H7 (cell line): ENCODE measurements at regions not wholly inside any gene's neighbourhood (a gene's known extent, or its start where the extent isn't known, plus 50 kb on each side); places are given as distances from the start of the nearest gene placed in this dataset.
A peak's percentile ranks its signal among the peaks of the same experiment; 100 is the strongest.
"Not testable (repeated sequence)": the region's sequence is repeated elsewhere in the genome, so short reads cannot be mapped to it uniquely, and the experiment has no call there.

Experiments
- DNase-seq: peaks from one replicate; pipeline ENCODE4 v3.0.0; 2012
- H3K27me3 ChIP-seq: 2 replicates; pipeline ENCODE4 v1.6.0; 2011; ENCODE audit warnings: mild to moderate bottlenecking, low read length; ENCODE audit not compliant: control insufficient read depth, insufficient read depth
- H3K36me3 ChIP-seq: replicated peaks from 2 replicates; pipeline ENCODE4 v1.5.1; 2011; ENCODE audit warnings: low read length; ENCODE audit not compliant: control insufficient read depth, insufficient read depth
- H3K4me3 ChIP-seq: 2 replicates; pipeline ENCODE4 v1.5.1; 2011; ENCODE audit warnings: low read depth, mild to moderate bottlenecking, control low read depth, low read length, moderate library complexity; ENCODE audit not compliant: insufficient read depth

DNA sequence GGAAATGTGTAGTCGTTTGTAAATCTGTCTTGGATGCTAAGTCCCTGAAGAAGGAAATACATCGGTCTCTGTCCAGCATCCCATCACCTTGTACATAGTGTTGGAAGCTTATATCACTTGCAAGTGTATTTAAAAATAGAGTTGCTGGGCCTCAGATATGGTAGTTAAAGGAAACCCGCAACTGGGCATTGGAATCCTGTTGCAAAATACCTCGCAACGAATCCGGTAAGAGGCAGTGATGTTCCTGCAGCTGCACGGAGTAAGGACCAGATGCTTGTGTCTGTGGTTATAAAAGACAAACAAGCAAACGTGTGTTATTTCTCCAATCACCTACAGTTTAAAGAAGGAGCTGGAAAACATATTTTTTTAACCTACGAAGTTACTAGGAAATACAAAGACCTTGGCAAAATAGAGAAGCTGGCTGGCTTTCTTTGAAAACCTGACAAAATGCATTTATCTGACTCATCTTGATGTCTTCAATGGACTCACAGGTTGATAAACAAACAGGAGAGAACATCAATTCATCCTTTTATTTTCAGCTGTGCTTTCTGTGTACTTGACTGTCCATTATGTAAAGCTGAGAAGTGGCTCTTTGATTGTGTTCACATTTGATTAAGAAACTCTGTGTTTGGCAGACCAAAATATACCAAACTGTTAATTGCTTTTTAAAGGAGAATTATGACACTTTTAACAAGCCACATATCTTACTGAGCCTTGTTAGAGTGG is 326.4 kb downstream of the SFMBT2 start:
- H3K27me3 ChIP-seq: no peaks in the 10 kb centered on the region
- H3K36me3 ChIP-seq: no peaks in the 10 kb centered on the region
- no peak for DNase-seq
- H3K4me3 ChIP-seq: no peak overlapping the region

DNA sequence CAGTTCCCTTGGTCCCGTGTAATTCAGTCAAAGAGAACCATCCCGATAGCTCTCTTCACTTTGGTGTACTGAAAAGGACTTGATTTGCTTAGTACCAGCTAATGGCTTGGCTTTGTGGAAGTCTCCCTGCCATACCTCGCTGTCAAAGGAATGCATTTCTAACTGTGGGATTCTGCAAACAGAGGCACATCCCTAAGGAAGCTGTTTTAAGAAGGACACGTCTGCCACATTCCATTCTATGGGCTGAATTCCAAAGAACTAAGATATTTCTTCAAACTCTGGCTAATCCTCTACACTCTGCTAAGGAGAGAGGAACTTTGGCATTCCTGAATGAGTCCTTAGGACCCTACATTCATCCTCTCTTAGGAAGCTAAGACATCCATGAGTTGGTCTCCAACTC is 327.9 kb downstream of the SFMBT2 start:
- DNase-seq: peak; percentile 29
- no peaks in the 10 kb centered on the region for H3K36me3 ChIP-seq
- H3K27me3 ChIP-seq: no peaks in the 10 kb centered on the region
- H3K4me3 ChIP-seq: no peak overlapping the region

DNA sequence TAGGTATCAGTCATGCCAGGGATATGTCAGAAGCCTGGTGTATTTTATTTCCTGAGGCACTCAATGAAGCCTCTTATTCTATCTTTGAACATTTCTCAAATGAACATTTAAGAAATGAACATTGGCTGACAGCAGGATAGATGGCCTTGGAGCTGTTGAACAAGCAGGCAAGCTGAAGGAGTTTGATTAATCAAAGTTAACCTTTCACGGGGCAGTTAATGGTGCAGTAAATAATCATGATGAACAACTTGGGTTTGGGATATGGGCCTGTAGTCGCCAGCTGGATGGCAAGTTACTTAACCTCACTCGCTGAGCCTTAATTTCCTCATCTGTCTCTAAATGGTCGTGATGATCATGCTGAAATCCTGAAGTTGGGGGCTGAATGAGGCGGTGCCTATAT is 333.0 kb downstream of the SFMBT2 start:
- no peak overlapping the region for H3K4me3 ChIP-seq
- H3K36me3 ChIP-seq: no peaks in the 10 kb centered on the region
- DNase-seq: no peak
- no peaks in the 10 kb centered on the region for H3K27me3 ChIP-seq

DNA sequence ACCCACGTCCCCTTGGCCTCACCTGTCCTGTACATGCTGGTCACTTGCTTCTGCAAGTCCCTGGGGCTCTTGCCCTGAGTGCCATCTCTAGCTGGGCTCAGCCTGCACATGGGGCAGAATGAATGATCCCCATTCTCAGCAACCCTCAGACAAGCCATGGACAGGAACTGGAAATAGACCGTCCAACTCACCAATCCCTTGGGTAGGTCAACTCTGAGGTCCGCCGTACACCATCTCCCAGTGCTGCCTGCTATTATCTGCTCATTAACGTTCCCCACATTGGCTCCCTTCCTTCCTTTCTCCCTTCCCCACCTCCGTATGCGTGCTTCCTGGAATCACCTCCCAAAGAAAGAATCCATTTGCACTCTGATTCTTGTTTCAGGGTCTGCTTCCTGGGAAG is 335.0 kb downstream of the SFMBT2 start:
- no peak for DNase-seq
- H3K4me3 ChIP-seq: no peak overlapping the region
- no peaks in the 10 kb centered on the region for H3K36me3 ChIP-seq
- no peaks in the 10 kb centered on the region for H3K27me3 ChIP-seq

DNA sequence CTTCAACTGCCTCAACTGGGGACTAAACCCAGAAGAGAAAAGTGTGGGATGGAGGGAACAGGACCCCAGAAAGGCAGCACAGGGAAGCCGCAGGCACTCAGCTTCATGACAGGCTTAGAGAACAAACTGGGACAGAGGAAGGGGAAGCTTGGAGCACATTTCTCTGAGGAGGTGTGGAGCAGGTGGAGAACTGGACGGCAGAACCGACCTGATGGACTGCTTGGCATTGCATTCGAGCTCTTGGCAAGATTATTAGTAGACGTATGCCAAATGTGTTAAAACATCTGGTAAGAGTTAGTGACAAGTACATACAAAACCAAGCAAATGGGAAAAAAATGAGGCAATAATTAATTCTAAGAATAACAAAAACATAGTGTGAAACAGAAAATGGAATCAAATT is 335.7 kb downstream of the SFMBT2 start:
- DNase-seq: no peak
- no peak overlapping the region for H3K4me3 ChIP-seq
- H3K27me3 ChIP-seq: no peaks in the 10 kb centered on the region
- H3K36me3 ChIP-seq: no peaks in the 10 kb centered on the region

DNA sequence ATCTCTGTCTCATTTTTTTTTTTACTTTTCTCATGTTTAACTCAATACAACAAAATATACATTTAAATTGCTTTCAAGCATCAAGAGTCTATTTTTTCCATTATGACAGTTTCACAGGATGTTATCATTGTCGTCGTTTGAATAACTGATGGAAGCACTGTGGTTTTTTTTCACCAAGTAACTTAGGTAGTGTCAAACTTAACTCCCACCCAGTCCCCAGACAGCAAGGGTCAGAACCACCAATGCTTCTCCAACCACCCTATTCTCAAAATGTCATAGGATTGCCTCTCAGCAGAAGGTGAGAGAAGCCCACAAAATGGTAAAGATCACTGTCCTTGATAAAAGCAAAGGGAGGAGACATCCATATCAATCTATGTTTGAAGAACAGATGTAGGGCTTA is 339.4 kb downstream of the SFMBT2 start:
- DNase-seq: no peak
- Histone ChIP-seq H3K36me3 (no peaks in the 10 kb centered on the region), H3K4me3 (no peak overlapping the region), H3K27me3 (no peaks in the 10 kb centered on the region)

DNA sequence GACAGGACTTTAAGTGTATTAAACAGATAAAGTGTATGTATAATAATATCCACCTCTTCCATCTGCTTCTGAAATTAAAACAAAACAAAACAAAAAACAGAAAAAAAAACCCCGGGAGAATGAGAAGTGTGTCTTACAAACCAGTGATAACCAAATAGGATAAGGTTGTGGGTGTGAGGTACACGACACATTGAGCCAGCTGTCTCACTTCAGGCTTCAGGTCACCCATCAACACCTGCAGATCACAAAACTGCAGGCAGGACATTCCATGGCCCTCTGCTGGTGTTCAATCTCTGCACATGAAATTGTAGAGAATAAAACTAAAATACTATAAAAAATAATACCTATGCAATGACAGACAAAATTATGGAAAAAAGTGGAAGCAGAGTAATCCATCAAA is 339.9 kb downstream of the SFMBT2 start:
- H3K4me3 ChIP-seq: no peak overlapping the region
- H3K36me3 ChIP-seq: no peaks in the 10 kb centered on the region
- DNase-seq: no peak
- H3K27me3 ChIP-seq: no peaks in the 10 kb centered on the region

DNA sequence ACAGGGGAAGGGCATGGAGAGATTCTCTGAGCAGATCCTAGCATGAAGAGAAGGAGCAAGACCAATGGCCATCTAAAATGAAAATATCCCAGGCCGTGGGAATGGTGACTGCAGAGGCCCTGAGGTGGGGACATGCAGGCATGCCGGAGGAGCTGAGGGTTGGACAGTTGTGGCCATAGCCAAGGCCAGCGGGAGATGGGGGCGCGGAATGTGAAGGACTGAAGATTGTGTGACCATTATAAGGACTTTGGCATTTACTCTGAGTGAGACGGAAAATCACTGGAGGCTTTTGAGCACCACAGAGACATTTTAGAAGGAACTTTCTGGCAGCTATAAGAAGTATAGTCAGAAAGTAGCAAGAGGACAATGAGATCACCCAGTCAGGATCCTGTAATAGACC is 341.1 kb downstream of the SFMBT2 start:
- H3K36me3 ChIP-seq: no peaks in the 10 kb centered on the region
- no peak for DNase-seq
- H3K27me3 ChIP-seq: no peaks in the 10 kb centered on the region
- no peak overlapping the region for H3K4me3 ChIP-seq

DNA sequence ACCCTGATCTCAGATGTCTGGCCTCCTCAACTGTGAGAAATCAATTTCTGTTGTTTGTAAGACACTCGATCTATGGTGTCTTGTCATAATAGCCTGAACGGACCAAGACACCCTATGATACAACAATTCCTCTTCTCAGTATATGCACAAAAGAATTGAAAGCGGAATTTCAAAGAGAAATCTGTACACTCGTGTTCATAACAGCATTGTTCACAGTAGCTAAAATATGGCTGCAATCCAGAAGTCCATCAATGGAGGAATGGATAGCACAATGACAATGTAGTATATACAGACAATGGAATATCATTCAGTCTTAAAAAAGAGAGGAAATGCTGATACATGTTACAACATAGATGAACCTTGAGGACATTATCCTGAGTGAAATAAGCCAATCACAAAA is 354.6 kb downstream of the SFMBT2 start:
- H3K4me3 ChIP-seq: no peak overlapping the region
- no peak for DNase-seq
- no peaks in the 10 kb centered on the region for H3K27me3 ChIP-seq
- no peaks in the 10 kb centered on the region for H3K36me3 ChIP-seq

DNA sequence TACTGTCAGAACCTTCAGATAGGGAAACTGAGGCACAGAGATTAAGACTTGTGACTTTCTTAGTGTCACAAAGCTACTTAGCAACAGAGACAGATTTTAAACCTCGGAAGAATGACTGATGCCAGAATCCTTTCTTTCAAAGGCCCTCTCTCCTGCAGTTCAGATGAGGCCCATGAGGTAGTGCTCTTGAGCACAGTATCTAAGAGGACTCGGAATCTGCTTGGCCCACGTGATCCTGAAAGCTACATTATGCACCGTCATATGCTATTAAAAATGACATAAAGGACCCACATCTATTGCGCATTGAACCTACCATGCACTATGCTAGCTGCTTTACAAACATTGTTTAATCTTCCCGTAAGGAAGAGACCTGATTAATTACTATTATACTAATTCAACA is 355.9 kb downstream of the SFMBT2 start:
- DNase-seq: peak; percentile 60
- H3K36me3 ChIP-seq: no peaks in the 10 kb centered on the region
- no peak overlapping the region for H3K4me3 ChIP-seq
- H3K27me3 ChIP-seq: no peaks in the 10 kb centered on the region

DNA sequence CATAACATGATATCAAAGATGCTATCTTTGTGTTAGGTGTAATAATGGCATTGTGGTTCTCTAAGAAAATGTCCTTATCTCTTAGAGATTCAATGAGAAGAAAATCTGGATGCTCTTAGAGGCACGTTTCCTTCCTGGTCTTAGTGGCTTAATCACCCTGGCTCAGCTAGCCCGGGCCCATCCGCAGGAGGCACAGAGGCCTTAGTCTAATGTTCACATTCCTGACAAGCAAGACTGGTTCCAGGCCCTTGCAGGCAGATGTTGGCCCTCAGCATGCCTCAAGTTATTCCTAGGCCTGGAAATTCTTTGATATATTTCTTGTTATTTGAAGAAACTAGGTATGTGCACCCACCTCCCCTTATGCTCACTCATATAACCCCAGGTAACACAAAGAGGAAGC is 357.6 kb downstream of the SFMBT2 start:
- Histone ChIP-seq H3K4me3 (no peak overlapping the region), H3K36me3 (no peaks in the 10 kb centered on the region), H3K27me3 (no peaks in the 10 kb centered on the region)
- no peak for DNase-seq

DNA sequence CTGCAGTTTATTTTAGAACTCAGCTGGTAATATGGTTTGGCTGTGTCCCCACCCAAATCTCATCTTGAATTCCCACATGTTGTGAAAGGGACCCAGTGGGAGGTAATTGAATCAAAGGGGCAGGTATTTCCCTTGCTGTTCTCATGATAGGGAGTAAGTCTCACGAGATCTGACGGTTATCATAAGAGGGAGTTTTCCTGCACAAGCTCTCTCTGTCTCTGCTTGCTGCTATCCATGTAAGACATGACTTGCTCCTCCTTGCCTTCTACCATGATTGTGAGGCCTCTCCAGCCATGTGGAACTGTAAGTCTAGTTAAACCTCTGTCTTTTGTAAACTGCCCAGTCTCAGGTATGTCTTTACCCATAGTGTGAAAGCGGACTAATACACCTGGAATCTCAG is 360.8 kb downstream of the SFMBT2 start:
- H3K27me3 ChIP-seq, H3K36me3 ChIP-seq, DNase-seq, H3K4me3 ChIP-seq: not testable (repeated sequence)

DNA sequence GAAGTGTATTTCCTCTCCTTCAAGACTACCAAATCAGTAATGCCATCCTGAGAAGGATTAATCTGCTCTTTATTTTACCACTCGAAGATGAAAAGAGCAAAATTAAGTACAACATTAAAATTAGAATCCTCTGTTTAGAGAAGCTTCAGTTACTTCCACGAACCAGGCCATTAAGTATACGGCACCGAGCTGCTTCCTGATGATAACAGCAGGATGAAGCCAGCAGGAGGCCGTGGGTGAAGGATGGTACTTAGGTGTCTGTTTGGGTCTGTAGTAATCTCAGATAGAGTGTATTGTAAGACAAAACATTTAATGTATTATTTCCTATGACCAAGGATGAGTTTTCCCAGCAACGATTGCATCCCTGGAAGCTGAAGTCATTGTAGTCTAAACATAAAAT is 362.8 kb downstream of the SFMBT2 start:
- no peak for DNase-seq
- H3K4me3 ChIP-seq: no peak overlapping the region
- H3K36me3 ChIP-seq: no peaks in the 10 kb centered on the region
- no peaks in the 10 kb centered on the region for H3K27me3 ChIP-seq

DNA sequence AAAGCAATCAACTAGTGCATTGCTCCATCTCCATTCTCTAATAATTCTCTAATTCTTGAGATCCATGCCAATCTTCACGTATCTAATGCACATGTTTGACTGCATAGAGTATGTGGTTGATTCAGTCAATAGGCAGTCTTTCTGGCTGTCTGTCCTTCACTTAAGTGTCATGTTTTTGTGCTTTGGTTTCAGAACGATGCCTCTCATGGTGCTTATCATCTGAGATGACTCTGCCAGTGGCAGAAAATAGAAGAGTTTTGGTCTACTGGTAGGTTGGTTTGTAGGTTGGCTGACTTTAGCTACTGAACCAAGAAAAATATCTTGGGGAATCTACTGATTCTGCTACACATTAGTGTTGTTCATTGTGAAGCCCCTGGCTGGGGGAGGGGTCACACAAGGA is 364.2 kb downstream of the SFMBT2 start:
- Histone ChIP-seq H3K27me3 (no peaks in the 10 kb centered on the region), H3K36me3 (no peaks in the 10 kb centered on the region), H3K4me3 (no peak overlapping the region)
- no peak for DNase-seq

DNA sequence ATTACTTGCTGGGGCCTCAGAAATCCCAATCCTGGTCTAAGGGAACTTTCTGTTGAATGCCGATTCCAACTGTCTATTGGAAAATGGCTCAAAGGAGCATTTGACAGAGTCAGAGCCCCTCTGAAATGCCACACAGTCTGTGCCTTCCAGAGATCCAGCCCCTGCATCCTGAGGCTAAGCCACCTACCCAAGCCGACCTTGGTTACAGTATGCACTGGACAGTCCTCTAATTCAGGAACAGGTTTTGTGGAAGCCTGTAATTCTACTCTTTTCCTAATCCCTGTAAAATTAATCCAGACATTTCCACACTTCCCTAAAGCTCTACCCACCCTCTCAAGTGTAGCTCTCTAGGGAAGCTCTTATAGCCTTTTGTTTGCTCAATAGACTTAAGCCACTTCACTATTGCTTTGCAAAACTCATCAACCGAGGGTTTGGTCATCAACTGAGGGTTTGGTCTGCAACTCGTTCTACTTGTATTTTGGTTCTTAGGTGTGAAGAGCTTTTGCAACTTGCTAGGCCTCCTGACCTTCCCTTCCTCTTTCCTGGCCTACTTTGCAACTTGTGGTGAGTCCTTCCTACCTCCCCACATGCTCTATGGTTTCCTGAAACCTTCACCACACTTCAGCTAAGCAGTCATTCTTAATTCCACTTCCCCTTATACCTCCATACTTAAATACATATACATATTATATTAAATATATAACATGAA is 364.8 kb downstream of the SFMBT2 start:
- Histone ChIP-seq H3K27me3 (no peaks in the 10 kb centered on the region), H3K36me3 (no peaks in the 10 kb centered on the region), H3K4me3 (no peak overlapping the region)
- no peak for DNase-seq
